SJSA1 (cell line): ENCODE measurements at regions not wholly inside any gene's neighbourhood (a gene's known extent, or its start where the extent isn't known, plus 50 kb on each side); places are given as distances from the start of the nearest gene placed in this dataset.
A peak's percentile ranks its signal among the peaks of the same experiment; 100 is the strongest.

Source experiments
- DNase-seq, 2 experiments: peaks; one replicate each; pipeline ENCODE4 v3.0.0-alpha.2; 2015 to 2020; ENCODE audit warnings: low spot score in 2 of 2, low read depth in 1 of 2
- H3K27ac ChIP-seq: fragments of 250-450 bp; sonication (Bioruptor Pico); 2 replicates; pipeline ENCODE4 v1.5.1; 2020; ENCODE audit warnings: mild to moderate bottlenecking, moderate library complexity
- H3K27me3 ChIP-seq: fragments of 250-450 bp; sonication (Bioruptor Pico); replicated peaks from 2 replicates; pipeline ENCODE4 v1.5.1; 2020; ENCODE audit warnings: mild to moderate bottlenecking, moderate library complexity
- H3K36me3 ChIP-seq: fragments of 250-450 bp; sonication (Bioruptor Pico); 2 replicates; pipeline ENCODE4 v1.5.1; 2020; ENCODE audit warnings: mild to moderate bottlenecking
- H3K4me1 ChIP-seq: fragments of 250-450 bp; sonication (Bioruptor Pico); replicated peaks from 2 replicates; pipeline ENCODE4 v1.6.1; 2021; ENCODE audit warnings: mild to moderate bottlenecking
- H3K4me3 ChIP-seq: fragments of 250-450 bp; sonication (Bioruptor Pico); 2 replicates; pipeline ENCODE4 v1.5.1; 2020; ENCODE audit warnings: mild to moderate bottlenecking
- H3K9me3 ChIP-seq: fragments of 250-450 bp; sonication (Bioruptor Pico); replicated peaks from 2 replicates; pipeline ENCODE4 v1.5.1; 2020; ENCODE audit warnings: mild to moderate bottlenecking

GRCh38 chr12:24387381-24387780 lies 437.9 kb upstream of the SOX5 start:
- no peak for DNase-seq
- Histone ChIP-seq H3K27me3 (no peaks in the 10 kb centered on the region), H3K36me3 (0 out of 2 replicates have a peak, but pooled peaks cover 3% of the 10 kb centered on the region), H3K27ac (no peak overlapping the region), H3K4me3 (no peak overlapping the region), H3K9me3 (0 out of 2 replicates have a peak, but pooled peaks cover 3% of the 10 kb centered on the region), H3K4me1 (no peaks in the 10 kb centered on the region)

- Histone ChIP-seq H3K27ac (no peak overlapping the region), H3K27me3 (no peaks in the 10 kb centered on the region), H3K9me3 (0 out of 2 replicates have a peak, but pooled peaks cover 3% of the 10 kb centered on the region), H3K4me3 (no peak overlapping the region), H3K36me3 (0 out of 2 replicates have a peak, but pooled peaks cover 3% of the 10 kb centered on the region), H3K4me1 (no peaks in the 10 kb centered on the region)
- no peak for DNase-seq
Measured at GRCh38 chr12:24386836-24387235, 437.4 kb upstream of the SOX5 start.

- H3K27me3 ChIP-seq: no peaks in the 10 kb centered on the region
- H3K27ac ChIP-seq: no peak overlapping the region
- peaks cover 18% of the 10 kb centered on the region for H3K4me1 ChIP-seq
- H3K4me3 ChIP-seq: no peak overlapping the region
- no peaks in the 10 kb centered on the region for H3K9me3 ChIP-seq
- no peak for DNase-seq
- no peaks in the 10 kb centered on the region for H3K36me3 ChIP-seq
Measured at GRCh38 chr12:24381790-24382189, 432.3 kb upstream of the SOX5 start.

- H3K9me3 ChIP-seq: no peaks in the 10 kb centered on the region
- H3K36me3 ChIP-seq: no peaks in the 10 kb centered on the region
- no peak for DNase-seq
- peaks cover 18% of the 10 kb centered on the region for H3K4me1 ChIP-seq
- no peaks in the 10 kb centered on the region for H3K27me3 ChIP-seq
- H3K4me3 ChIP-seq: no peak overlapping the region
- no peak overlapping the region for H3K27ac ChIP-seq
Measured at GRCh38 chr12:24379861-24380521, 430.5 kb upstream of the SOX5 start.

GRCh38 chr12:24379433-24379832 lies 430.0 kb upstream of the SOX5 start:
- no peak overlapping the region for H3K4me3 ChIP-seq
- H3K9me3 ChIP-seq: no peaks in the 10 kb centered on the region
- DNase-seq: no peak
- H3K4me1 ChIP-seq: peaks cover 18% of the 10 kb centered on the region
- H3K36me3 ChIP-seq: no peaks in the 10 kb centered on the region
- H3K27ac ChIP-seq: no peak overlapping the region
- no peaks in the 10 kb centered on the region for H3K27me3 ChIP-seq

- H3K36me3 ChIP-seq: no peaks in the 10 kb centered on the region
- no peaks in the 10 kb centered on the region for H3K27me3 ChIP-seq
- H3K27ac ChIP-seq: no peak overlapping the region
- H3K4me1 ChIP-seq: peaks cover 18% of the 10 kb centered on the region
- DNase-seq: peak in 1 of 2 experiments; percentile 62
- no peaks in the 10 kb centered on the region for H3K9me3 ChIP-seq
- H3K4me3 ChIP-seq: no peak overlapping the region
Measured at GRCh38 chr12:24378548-24379407, 429.3 kb upstream of the SOX5 start.

- no peak overlapping the region for H3K4me3 ChIP-seq
- no peaks in the 10 kb centered on the region for H3K9me3 ChIP-seq
- H3K27me3 ChIP-seq: no peaks in the 10 kb centered on the region
- no peak for DNase-seq
- no peaks in the 10 kb centered on the region for H3K36me3 ChIP-seq
- peaks cover 18% of the 10 kb centered on the region for H3K4me1 ChIP-seq
- H3K27ac ChIP-seq: no peak overlapping the region
Measured at GRCh38 chr12:24374452-24374851, 425.0 kb upstream of the SOX5 start.

GRCh38 chr12:24373004-24373403 lies 423.5 kb upstream of the SOX5 start:
- H3K27ac ChIP-seq: no peak overlapping the region
- H3K4me3 ChIP-seq: no peak overlapping the region
- no peaks in the 10 kb centered on the region for H3K36me3 ChIP-seq
- peaks cover 7% of the 10 kb centered on the region for H3K4me1 ChIP-seq
- H3K27me3 ChIP-seq: no peaks in the 10 kb centered on the region
- no peak for DNase-seq
- H3K9me3 ChIP-seq: no peaks in the 10 kb centered on the region

GRCh38 chr12:24366514-24366913 lies 417.0 kb upstream of the SOX5 start:
- Histone ChIP-seq H3K4me1 (peaks cover 12% of the 10 kb centered on the region), H3K27ac (no peak overlapping the region), H3K9me3 (no peaks in the 10 kb centered on the region), H3K36me3 (no peaks in the 10 kb centered on the region), H3K27me3 (no peaks in the 10 kb centered on the region), H3K4me3 (no peak overlapping the region)
- DNase-seq: no peak

GRCh38 chr12:24364921-24365320 lies 415.5 kb upstream of the SOX5 start:
- no peaks in the 10 kb centered on the region for H3K9me3 ChIP-seq
- H3K4me1 ChIP-seq: peaks cover 21% of the 10 kb centered on the region
- peak in 1 of 2 experiments; percentile 13 for DNase-seq
- H3K4me3 ChIP-seq: no peak overlapping the region
- H3K27me3 ChIP-seq: no peaks in the 10 kb centered on the region
- no peaks in the 10 kb centered on the region for H3K36me3 ChIP-seq
- no peak overlapping the region for H3K27ac ChIP-seq

- H3K4me3 ChIP-seq: no peak overlapping the region
- H3K9me3 ChIP-seq: no peaks in the 10 kb centered on the region
- H3K36me3 ChIP-seq: no peaks in the 10 kb centered on the region
- no peak overlapping the region for H3K27ac ChIP-seq
- DNase-seq: no peak
- no peaks in the 10 kb centered on the region for H3K27me3 ChIP-seq
- peaks cover 21% of the 10 kb centered on the region for H3K4me1 ChIP-seq
Measured at GRCh38 chr12:24363177-24363754, 413.8 kb upstream of the SOX5 start.

- Histone ChIP-seq H3K4me3 (no peak overlapping the region), H3K4me1 (peaks cover 21% of the 10 kb centered on the region), H3K9me3 (no peaks in the 10 kb centered on the region), H3K27me3 (no peaks in the 10 kb centered on the region), H3K36me3 (no peaks in the 10 kb centered on the region), H3K27ac (no peak overlapping the region)
- no peak for DNase-seq
Measured at GRCh38 chr12:24361877-24362580, 412.6 kb upstream of the SOX5 start.

GRCh38 chr12:24360907-24361306 lies 411.4 kb upstream of the SOX5 start:
- H3K36me3 ChIP-seq: no peaks in the 10 kb centered on the region
- no peaks in the 10 kb centered on the region for H3K27me3 ChIP-seq
- no peaks in the 10 kb centered on the region for H3K9me3 ChIP-seq
- no peak overlapping the region for H3K4me3 ChIP-seq
- peak in 1 of 2 experiments; percentile 12 for DNase-seq
- H3K27ac ChIP-seq: no peak overlapping the region
- peaks cover 21% of the 10 kb centered on the region for H3K4me1 ChIP-seq
